NCI-H1105 (cell line): ENCODE measurements at regions not wholly inside any gene's neighbourhood (a gene's known extent, or its start where the extent isn't known, plus 50 kb on each side); places are given as distances from the start of the nearest gene placed in this dataset.
"Not testable (repeated sequence)": the region's sequence is repeated elsewhere in the genome, so short reads cannot be mapped to it uniquely, and the experiment has no call there.

Experiments
- DNase-seq: peaks from one replicate; lab custom pipeline; 2025; lab: John Stamatoyannopoulos, UW

GRCh38 chr3:187852842-187853730 is 107.8 kb upstream of the BCL6 start:
- no peak for DNase-seq

GRCh38 chr3:187855131-187855530 is 109.9 kb upstream of the BCL6 start:
- no peak for DNase-seq

DNA sequence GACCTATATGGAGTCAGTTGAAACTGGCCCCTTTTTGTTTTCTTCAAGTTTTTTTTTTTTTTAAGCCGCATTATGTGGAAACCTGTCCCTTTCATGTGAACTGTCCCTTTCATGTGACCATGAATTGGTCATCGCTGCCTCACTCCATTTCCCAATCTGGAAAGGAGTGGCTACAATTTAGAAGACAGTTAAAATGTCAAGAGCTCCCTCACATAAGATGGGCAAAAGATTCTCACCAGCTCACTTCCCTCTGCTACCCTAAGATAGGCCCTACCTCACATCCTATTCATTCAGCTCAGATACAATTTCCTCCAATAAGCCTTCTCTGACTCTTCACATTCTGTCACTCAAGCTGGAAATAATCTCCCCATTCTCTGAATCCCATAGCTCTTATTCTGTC is 111.3 kb upstream of the BCL6 start:
- DNase-seq, result no peak

DNA sequence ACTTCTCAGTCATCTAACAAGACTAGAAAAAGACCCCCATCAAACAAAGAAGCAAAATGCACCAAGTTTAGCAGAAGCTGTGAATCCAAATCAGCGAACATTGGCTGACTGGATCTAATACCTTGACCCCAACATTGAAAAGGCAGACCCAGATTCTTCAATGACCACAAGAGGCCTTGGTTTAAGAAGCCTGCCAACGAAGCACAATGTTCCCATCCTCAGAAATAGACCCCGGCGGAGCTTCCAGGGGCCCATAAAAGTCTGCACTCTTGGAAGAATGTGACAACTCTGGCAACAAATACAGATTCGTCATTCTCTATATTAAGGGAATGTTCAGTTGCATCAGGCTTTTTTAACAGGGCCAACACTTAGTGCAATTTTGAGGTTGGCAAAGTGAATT is 112.8 kb upstream of the BCL6 start:
- no peak for DNase-seq

DNA sequence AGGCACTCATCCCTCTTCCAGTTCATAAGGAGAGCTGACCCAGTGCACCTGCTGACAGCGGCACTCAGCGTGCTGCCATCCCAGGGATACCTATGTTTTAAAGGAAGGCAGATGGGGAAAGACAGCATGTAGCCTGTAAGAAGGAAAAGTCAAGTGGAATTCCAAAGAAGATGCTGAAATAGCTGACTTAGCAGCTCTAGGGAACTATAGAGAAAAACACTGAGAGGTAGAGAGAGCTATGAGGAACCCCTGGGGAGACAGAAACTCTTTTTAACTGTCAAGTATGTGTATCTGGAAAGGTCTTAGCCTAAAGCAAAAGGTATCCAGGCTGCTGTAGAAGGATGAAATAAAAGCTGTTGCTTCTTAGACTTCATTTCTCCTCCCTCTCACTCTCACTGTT is 113.4 kb upstream of the BCL6 start:
- no peak for DNase-seq

GRCh38 chr3:187862701-187863277 is 117.5 kb upstream of the BCL6 start:
- not testable (repeated sequence) for DNase-seq

GRCh38 chr3:187870360-187871203 is 125.3 kb upstream of the BCL6 start:
- no peak for DNase-seq

GRCh38 chr3:187871204-187871591 is 125.9 kb upstream of the BCL6 start:
- no peak for DNase-seq

GRCh38 chr3:187871848-187872247 is 126.6 kb upstream of the BCL6 start:
- no peak for DNase-seq

DNA sequence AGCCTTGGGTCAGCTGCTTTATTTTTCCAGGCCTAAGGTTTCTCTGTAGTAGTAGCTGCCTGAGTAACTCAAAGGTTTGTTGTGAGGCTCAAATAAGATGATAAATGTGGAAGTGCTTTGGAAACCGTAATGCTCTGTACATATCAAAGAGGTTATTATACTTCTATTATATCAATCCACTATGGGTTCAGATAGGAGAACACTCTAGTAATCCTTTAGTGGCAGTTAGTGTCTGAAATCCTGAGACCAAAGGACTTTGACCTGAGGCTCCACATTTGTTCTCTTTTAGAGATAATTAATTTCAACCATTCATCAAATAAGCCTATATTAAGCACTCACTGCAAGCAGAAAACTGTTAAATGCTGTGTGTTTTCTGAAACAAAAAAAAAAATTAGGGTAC is 128.6 kb upstream of the BCL6 start:
- DNase-seq, result no peak

DNA sequence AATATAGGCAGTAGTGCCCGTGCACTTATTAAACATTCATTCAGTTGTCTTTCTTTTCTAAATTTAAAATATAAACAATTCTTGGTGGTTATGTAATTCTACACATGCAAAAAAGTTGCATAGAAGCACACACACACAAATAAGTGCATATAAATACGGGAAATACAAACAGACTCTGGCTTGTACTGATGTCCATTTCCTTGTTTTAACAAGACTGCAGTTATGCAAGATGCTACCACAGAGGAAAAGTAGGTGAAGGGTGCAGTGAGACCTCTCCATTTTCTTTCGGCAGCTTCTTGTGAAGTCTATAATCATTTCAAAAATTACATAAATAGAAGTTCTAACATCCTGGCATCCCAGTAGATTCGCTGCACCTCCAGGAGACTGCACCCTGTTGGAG is 130.6 kb upstream of the BCL6 start:
- DNase-seq, result no peak

- DNase-seq, result no peak
Observed at GRCh38 chr3:187878772-187879518, 133.7 kb upstream of the BCL6 start.

DNA sequence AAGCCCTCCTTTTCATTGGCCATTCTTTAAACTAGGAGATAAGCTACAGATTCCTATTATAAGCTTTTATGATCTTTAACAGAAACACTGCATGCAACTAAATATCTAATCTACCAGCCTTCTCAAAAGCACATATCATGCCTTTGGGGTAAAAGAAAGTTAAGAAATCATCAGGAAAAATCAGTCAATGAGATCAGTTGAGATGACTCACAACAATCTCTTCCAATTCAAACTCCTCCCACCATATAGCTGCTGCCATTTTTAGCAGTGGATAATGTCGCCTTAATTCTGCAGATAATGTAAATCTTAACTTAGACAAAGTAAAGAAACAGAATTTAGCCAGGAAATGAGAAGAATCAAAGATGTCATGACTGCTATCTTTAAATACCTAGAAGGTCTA is 135.2 kb upstream of the BCL6 start:
- no peak for DNase-seq

- DNase-seq, result no peak
Observed at GRCh38 chr3:187880851-187881250, 135.6 kb upstream of the BCL6 start.

DNA sequence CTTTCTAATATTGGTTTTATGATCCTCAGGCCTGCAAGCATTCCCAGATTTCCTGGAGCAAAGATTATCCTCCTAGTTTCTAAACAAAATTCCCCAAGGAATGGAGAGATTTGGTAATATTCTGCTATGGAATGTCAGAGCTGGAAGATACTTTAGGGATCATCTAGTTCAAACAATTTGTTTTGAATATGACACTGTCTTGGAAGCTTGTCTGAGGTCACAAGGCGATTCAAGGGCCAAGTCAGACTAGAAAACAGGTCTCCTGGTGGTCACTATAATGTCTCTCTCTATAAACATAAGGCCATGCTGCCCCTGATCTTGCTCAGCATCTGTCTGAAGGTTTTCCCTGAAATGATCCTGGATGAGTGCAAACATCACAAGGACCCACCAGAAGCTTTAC is 143.4 kb upstream of the BCL6 start:
- no peak for DNase-seq

DNA sequence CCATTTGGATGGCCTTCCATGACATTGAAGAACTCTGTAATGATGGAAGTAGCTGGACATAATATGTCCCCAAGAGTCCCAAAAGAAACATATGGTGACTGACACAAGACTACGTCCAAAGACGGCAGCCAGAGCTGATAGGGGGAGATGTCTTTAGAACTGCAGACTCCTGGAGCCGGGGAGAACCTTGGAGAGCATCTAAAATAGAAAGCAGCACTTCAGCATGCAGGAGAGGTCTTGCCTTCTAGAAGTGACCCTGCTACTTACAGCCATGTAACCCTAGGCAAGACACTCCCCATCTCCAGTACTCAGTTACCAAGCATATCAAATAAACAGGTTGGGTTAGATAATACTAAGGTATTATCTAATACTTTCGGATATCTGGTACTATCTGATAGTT is 143.8 kb upstream of the BCL6 start:
- no peak for DNase-seq

GRCh38 chr3:187889601-187890404 is 144.5 kb upstream of the BCL6 start:
- DNase-seq, result no peak

DNA sequence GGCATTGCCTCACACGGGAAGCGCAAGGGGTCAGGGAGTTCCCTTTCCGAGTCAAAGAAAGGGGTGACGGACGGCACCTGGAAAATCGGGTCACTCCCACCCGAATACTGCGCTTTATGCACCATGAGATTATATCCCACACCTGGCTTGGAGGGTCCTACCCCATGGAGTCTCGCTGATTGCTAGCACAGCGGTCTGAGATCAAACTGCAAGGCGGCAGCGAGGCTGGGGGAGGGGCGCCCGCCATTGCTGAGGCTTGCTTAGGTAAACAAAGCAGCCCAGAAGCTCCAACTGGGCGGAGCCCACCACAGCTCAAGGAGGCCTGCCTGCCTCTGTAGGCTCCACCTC is 145.1 kb upstream of the BCL6 start:
- DNase-seq, result not testable (repeated sequence)

- DNase-seq, result no peak
Observed at GRCh38 chr3:187896646-187897045, 151.4 kb upstream of the BCL6 start.

- no peak for DNase-seq
Observed at GRCh38 chr3:187899246-187899645, 154.0 kb upstream of the BCL6 start.

DNA sequence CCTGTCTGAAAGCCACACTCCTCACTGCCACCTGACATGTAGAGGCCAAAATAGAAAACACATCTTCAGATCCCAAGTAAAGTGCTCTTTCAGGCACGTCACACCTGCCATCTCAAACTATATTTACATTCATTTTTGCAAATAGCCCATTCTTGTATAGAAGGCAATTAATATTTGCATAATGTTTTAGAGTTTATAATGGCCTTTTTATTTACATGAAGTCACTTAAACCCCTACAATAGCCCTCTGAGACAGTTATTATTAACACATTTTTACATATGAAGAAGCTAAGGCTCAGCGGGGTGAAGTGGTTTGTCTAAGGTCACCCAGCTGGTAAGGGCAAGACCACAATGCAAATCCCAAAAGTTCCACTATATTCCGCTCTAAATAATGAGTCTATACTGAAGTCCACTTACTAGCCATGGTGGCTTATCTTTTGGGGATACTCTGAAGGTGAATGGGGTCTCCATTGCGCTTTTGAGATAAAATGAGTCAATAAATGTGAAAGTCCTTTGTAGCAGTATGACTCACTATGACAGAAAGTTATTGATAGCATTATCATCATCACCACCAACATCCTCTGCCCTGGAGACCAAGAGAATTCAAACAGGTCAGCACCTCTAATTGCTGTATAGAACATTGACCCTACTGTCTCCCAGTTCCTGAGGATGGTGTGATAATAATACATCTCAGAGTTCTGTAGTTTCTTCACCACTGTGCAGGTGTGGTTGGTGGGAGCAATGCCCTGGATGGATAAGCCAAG is 155.9 kb upstream of the BCL6 start:
- peak; percentile 51 for DNase-seq
